ENCODE measurements at regions not wholly inside any gene's neighbourhood (a gene's known extent, or its start where the extent isn't known, plus 50 kb on each side); places are given as distances from the start of the nearest gene placed in this dataset.

DNA sequence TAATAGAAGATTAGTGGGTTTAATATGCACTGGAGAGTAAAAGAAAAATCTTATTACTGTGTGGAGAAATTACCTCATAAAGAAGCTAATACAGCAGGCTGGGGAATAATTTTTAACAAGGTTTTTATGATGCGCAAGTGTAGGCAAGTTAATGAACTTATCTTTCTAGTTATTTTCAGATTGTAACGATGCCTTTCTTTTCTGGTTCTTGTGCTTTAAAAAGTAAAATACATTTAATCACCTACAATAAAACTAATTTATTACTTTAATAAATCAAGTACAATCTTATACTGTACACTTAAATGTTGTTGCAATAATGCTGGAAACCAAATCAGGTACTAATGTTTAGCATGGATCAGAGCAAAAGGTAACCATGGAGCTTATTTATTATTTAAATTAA, 266.6 kb downstream of the ZIC1 start:
- TF ChIP-seq, protein P1, sequence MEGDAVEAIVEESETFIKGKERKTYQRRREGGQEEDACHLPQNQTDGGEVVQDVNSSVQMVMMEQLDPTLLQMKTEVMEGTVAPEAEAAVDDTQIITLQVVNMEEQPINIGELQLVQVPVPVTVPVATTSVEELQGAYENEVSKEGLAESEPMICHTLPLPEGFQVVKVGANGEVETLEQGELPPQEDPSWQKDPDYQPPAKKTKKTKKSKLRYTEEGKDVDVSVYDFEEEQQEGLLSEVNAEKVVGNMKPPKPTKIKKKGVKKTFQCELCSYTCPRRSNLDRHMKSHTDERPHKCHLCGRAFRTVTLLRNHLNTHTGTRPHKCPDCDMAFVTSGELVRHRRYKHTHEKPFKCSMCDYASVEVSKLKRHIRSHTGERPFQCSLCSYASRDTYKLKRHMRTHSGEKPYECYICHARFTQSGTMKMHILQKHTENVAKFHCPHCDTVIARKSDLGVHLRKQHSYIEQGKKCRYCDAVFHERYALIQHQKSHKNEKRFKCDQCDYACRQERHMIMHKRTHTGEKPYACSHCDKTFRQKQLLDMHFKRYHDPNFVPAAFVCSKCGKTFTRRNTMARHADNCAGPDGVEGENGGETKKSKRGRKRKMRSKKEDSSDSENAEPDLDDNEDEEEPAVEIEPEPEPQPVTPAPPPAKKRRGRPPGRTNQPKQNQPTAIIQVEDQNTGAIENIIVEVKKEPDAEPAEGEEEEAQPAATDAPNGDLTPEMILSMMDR (IDR thresholded peaks at IDR 0.05): no peak
- no peak for TF ChIP-seq POLR2A (IDR thresholded peaks at IDR 0.05)
